Erythroblast (primary cell): ENCODE measurements at regions not wholly inside any gene's neighbourhood (a gene's known extent, or its start where the extent isn't known, plus 50 kb on each side); places are given as distances from the start of the nearest gene placed in this dataset.

Experiments used
- GATA1 ChIP-seq: IDR thresholded peaks from 2 replicates; pipeline ENCODE4 v1.6.1; 2011; ENCODE audit warnings: low read depth, mild to moderate bottlenecking, control low read depth, low read length, moderate library complexity
- POLR2A ChIP-seq: IDR thresholded peaks from 2 replicates; pipeline ENCODE4 v1.6.1; 2011; ENCODE audit warnings: mild to moderate bottlenecking, low read length

- TF ChIP-seq POLR2A (no peak), GATA1 (no peak)
Observed at GRCh38 chr6:23266536-23266935, 697.2 kb downstream of the HDGFL1 start.
